A549 (cell line): ENCODE measurements at regions not wholly inside any gene's neighbourhood (a gene's known extent, or its start where the extent isn't known, plus 50 kb on each side); places are given as distances from the start of the nearest gene placed in this dataset.

Experiments used
- ATAC-seq, 2 experiments: fragments of 200-7000 bp in 1 of 2; fragments of >200 bp in 1 of 2; cut with Nextera tagmentation in 1 of 2; cut with Tn5 transposase in 1 of 2; 3 replicates each; pipeline versions ENCODE4 v1.8.0 to v1.9.1; 2018 to 2020; ENCODE audit warnings: mild to moderate bottlenecking in 1 of 2, moderate library complexity in 1 of 2
- CTCF ChIA-PET: fragments of 300-600 bp; sonication (Branson Sonifier 250); formaldehyde crosslinking; extraction: SDS; loops from one replicate; lab custom pipeline; 2021; ENCODE audit warnings: antibody characterized with exemption, inconsistent platforms; lab: Yijun Ruan, JAX
- POLR2A ChIA-PET: fragments of 350-600 bp; formaldehyde crosslinking; extraction: SDS; loops from one replicate; lab custom pipeline; 2021; ENCODE audit warnings: antibody characterized with exemption, inconsistent platforms; lab: Yijun Ruan, JAX
- DNase-seq, 2 experiments: peaks; one replicate each; pipeline versions ENCODE4 v3.0.0 to v3.0.0-alpha.2; 2011 to 2016; ENCODE audit warnings: low read depth in 1 of 2, low spot score in 1 of 2
- FAIRE-seq: peaks from 2 replicates; lab custom pipeline; 2011; peaks lifted over from hg19 to GRCh38; lab: Jason Lieb, UNC
- H3K27ac ChIP-seq, 2 experiments: fragments of >200 bp; sonication (Bioruptor Twin); formaldehyde crosslinking; 3 replicates each; pipeline ENCODE4 v1.5.1; 2016 to 2017
- H3K4me1 ChIP-seq: fragments of >200 bp; sonication (Bioruptor Twin); formaldehyde crosslinking; 3 replicates; pipeline ENCODE4 v1.6.1; 2016
- H3K4me2 ChIP-seq: fragments of >200 bp; sonication (Bioruptor Twin); formaldehyde crosslinking; 3 replicates; pipeline ENCODE4 v1.6.1; 2016
- H3K4me3 ChIP-seq: fragments of >200 bp; sonication (Bioruptor Twin); formaldehyde crosslinking; 3 replicates; pipeline ENCODE4 v1.5.1; 2016
- H3K9me3 ChIP-seq: fragments of >200 bp; sonication (Bioruptor Twin); formaldehyde crosslinking; 3 replicates; pipeline ENCODE4 v1.6.1; 2016
- BHLHE40 ChIP-seq: IDR thresholded peaks from 2 replicates; pipeline ENCODE4 v1.6.1; 2012; ENCODE audit warnings: low read depth, low read length, inconsistent platforms
- ELK1 ChIP-seq: fragments of 150-350 bp; IDR thresholded peaks from 2 replicates; pipeline ENCODE4 v1.6.1; 2014; ENCODE audit warnings: low read depth, mild to moderate bottlenecking, low read length
- FOXS1 ChIP-seq: fragments of 250-450 bp; sonication (Bioruptor Pico); IDR thresholded peaks from 2 replicates; pipeline ENCODE4 v1.5.0; 2020; ENCODE audit warnings: mild to moderate bottlenecking, moderate library complexity
- JUNB ChIP-seq: fragments of >200 bp; sonication (Bioruptor Twin); formaldehyde crosslinking; IDR thresholded peaks from 2 replicates; pipeline ENCODE4 v1.6.1; 2016
- KDM1A ChIP-seq: fragments of 200-600 bp; sonication (generic); IDR thresholded peaks from 2 replicates; pipeline ENCODE4 v1.6.1; 2016; ENCODE audit warnings: low read depth, mild to moderate bottlenecking
- KDM5A ChIP-seq: fragments of 200-600 bp; sonication (generic); IDR thresholded peaks from 2 replicates; pipeline ENCODE4 v1.6.1; 2016; ENCODE audit warnings: antibody characterized with exemption, mild to moderate bottlenecking
- MAFK ChIP-seq: fragments of 450-650 bp; IDR thresholded peaks from 2 replicates; pipeline ENCODE4 v1.6.1; 2014; ENCODE audit not compliant: partially characterized antibody
- MAX ChIP-seq: IDR thresholded peaks from 2 replicates; pipeline ENCODE4 v1.6.1; 2012
- POLR2AphosphoS2 ChIP-seq: conservative IDR thresholded peaks from 2 replicates; pipeline ENCODE4 v1.6.1; 2012; ENCODE audit warnings: low read length, improper control_type of control experiment, inconsistent platforms
- RAD21 ChIP-seq, 2 experiments: fragments of >200 bp in 1 of 2; sonication (Bioruptor Twin) in 1 of 2; formaldehyde crosslinking in 1 of 2; IDR thresholded peaks in 1 of 2; conservative IDR thresholded peaks in 1 of 2; 2 replicates in 1 of 2; 3 replicates in 1 of 2; pipeline ENCODE4 v1.6.1; 2012 to 2018; ENCODE audit warnings: inconsistent platforms in 1 of 2
- RNF2 ChIP-seq: fragments of 200-600 bp; sonication (generic); IDR thresholded peaks from 2 replicates; pipeline ENCODE4 v1.6.1; 2016; ENCODE audit warnings: low read depth, mild to moderate bottlenecking, antibody characterized with exemption, moderate library complexity, borderline replicate concordance
- TFCP2L1 ChIP-seq: fragments of 250-450 bp; sonication (Bioruptor Pico); IDR thresholded peaks from 2 replicates; pipeline ENCODE4 v1.5.0; 2021; ENCODE audit warnings: mild to moderate bottlenecking
- TP53 ChIP-seq: fragments of 250-450 bp; sonication (Bioruptor Pico); IDR thresholded peaks from 2 replicates; pipeline ENCODE4 v1.5.0; 2021; ENCODE audit warnings: mild to moderate bottlenecking, moderate library complexity
- ZFP36 ChIP-seq: fragments of 450-650 bp; IDR thresholded peaks from 2 replicates; pipeline ENCODE4 v1.6.1; 2014; ENCODE audit warnings: borderline replicate concordance; ENCODE audit not compliant: partially characterized antibody
- ZSCAN20 ChIP-seq: fragments of 250-450 bp; sonication (Bioruptor Pico); IDR thresholded peaks from 2 replicates; pipeline ENCODE4 v1.8.0; 2022; ENCODE audit warnings: mild to moderate bottlenecking, moderate library complexity
- WGBS: methylation state at CpG from one replicate; pipeline ENCODE4 v1.1.6; 2017; ENCODE audit errors: missing lambda C conversion rate; 5-methylcytosine and 5-hydroxymethylcytosine counted together
- TF ChIP-seq, protein P1 (sequence below): fragments of 450-650 bp; IDR thresholded peaks from 2 replicates; pipeline ENCODE4 v1.6.1; 2014; ENCODE audit warnings: antibody characterized with exemption
- TF ChIP-seq, protein P2 (sequence below): IDR thresholded peaks from 2 replicates; pipeline ENCODE4 v1.6.1; 2012; ENCODE audit warnings: low read depth, borderline replicate concordance
- TF ChIP-seq, protein P3 (sequence below): fragments of >200 bp; sonication (Bioruptor Twin); formaldehyde crosslinking; IDR thresholded peaks from 3 replicates; pipeline ENCODE4 v1.5.1; 2016

- DNase-seq (no peak), FAIRE-seq (no peak), ATAC-seq (no peak)
- H3K4me2 ChIP-seq = no peak overlapping the region
- 0% methylated on average over 1 of the region's 1 CpG for WGBS
- H3K27ac ChIP-seq = no peak overlapping the region
- no peak overlapping the region for H3K4me3 ChIP-seq
- ChIA-PET POLR2A (no interaction called here), CTCF (no interaction called here)
- no peaks in the 10 kb centered on the region for H3K9me3 ChIP-seq
- no peak for TF ChIP-seq JUNB
- TF ChIP-seq BHLHE40 = no peak
- TF ChIP-seq ZFP36 = no peak
- no peak for TF ChIP-seq KDM1A
- no peaks in the 10 kb centered on the region for H3K4me1 ChIP-seq
These were observed 1286.4 kb downstream of the GRIK2 start for GRCh38 chr6:102679865-102680264.

GRCh38 chr6:102677225-102677624, 1283.7 kb downstream of the GRIK2 start:
- WGBS = 16% methylated on average over 1 of the region's 1 CpG
- H3K4me3 ChIP-seq = no peak overlapping the region
- TF ChIP-seq, protein P1, sequence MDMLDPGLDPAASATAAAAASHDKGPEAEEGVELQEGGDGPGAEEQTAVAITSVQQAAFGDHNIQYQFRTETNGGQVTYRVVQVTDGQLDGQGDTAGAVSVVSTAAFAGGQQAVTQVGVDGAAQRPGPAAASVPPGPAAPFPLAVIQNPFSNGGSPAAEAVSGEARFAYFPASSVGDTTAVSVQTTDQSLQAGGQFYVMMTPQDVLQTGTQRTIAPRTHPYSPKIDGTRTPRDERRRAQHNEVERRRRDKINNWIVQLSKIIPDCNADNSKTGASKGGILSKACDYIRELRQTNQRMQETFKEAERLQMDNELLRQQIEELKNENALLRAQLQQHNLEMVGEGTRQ = no peak
- TF ChIP-seq KDM5A = no peak
- no peak for TF ChIP-seq BHLHE40
- no peak for TF ChIP-seq RAD21 (conservative IDR thresholded peaks at IDR 0.05 in 1 of 2, IDR thresholded peaks at IDR 0.05 in 1 of 2)
- TF ChIP-seq, protein P2, sequence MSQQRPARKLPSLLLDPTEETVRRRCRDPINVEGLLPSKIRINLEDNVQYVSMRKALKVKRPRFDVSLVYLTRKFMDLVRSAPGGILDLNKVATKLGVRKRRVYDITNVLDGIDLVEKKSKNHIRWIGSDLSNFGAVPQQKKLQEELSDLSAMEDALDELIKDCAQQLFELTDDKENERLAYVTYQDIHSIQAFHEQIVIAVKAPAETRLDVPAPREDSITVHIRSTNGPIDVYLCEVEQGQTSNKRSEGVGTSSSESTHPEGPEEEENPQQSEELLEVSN = no peak
- no peak for TF ChIP-seq FOXS1
- ChIA-PET POLR2A (no interaction called here), CTCF (no interaction called here)
- ATAC-seq = no peak
- FAIRE-seq = no peak
- no peak overlapping the region for H3K4me2 ChIP-seq
- no peaks in the 10 kb centered on the region for H3K9me3 ChIP-seq
- H3K4me1 ChIP-seq = no peaks in the 10 kb centered on the region
- no peak for DNase-seq
- H3K27ac ChIP-seq = no peak overlapping the region

GRCh38 chr6:102670735-102671134, 1277.2 kb downstream of the GRIK2 start:
- ATAC-seq = no peak
- H3K27ac ChIP-seq = no peak overlapping the region
- no peak for DNase-seq
- H3K4me1 ChIP-seq = no peaks in the 10 kb centered on the region
- H3K4me2 ChIP-seq = no peak overlapping the region
- FAIRE-seq = no peak
- no peak for TF ChIP-seq TP53 (CRISPR knock-in tag)
- TF ChIP-seq RNF2 = no peak
- no peak for TF ChIP-seq RAD21 (conservative IDR thresholded peaks at IDR 0.05 in 1 of 2, IDR thresholded peaks at IDR 0.05 in 1 of 2)
- TF ChIP-seq, protein P2 = no peak
- no peak for TF ChIP-seq ZFP36
- TF ChIP-seq ZSCAN20 (CRISPR knock-in tag) = no peak
- no peak for TF ChIP-seq ELK1
- TF ChIP-seq MAX = no peak
- TF ChIP-seq, protein P3, sequence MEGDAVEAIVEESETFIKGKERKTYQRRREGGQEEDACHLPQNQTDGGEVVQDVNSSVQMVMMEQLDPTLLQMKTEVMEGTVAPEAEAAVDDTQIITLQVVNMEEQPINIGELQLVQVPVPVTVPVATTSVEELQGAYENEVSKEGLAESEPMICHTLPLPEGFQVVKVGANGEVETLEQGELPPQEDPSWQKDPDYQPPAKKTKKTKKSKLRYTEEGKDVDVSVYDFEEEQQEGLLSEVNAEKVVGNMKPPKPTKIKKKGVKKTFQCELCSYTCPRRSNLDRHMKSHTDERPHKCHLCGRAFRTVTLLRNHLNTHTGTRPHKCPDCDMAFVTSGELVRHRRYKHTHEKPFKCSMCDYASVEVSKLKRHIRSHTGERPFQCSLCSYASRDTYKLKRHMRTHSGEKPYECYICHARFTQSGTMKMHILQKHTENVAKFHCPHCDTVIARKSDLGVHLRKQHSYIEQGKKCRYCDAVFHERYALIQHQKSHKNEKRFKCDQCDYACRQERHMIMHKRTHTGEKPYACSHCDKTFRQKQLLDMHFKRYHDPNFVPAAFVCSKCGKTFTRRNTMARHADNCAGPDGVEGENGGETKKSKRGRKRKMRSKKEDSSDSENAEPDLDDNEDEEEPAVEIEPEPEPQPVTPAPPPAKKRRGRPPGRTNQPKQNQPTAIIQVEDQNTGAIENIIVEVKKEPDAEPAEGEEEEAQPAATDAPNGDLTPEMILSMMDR = no peak
- TF ChIP-seq TFCP2L1 (CRISPR knock-in tag) = no peak
- no peak for TF ChIP-seq MAFK
- no peak for TF ChIP-seq POLR2AphosphoS2
- no peak for TF ChIP-seq KDM5A
- no peak overlapping the region for H3K4me3 ChIP-seq
- H3K9me3 ChIP-seq = no peaks in the 10 kb centered on the region
- POLR2A ChIA-PET = no interaction called here
- WGBS = 9% methylated on average over 1 of the region's 1 CpG
- CTCF ChIA-PET = no interaction called here
